SU-DHL-6 (cell line): ENCODE measurements at regions not wholly inside any gene's neighbourhood (a gene's known extent, or its start where the extent isn't known, plus 50 kb on each side); places are given as distances from the start of the nearest gene placed in this dataset.

Experiments
- CTCF ChIP-seq: fragments of 200-600 bp; sonication (generic); IDR thresholded peaks from one replicate; pipeline ENCODE4 v1.5.1; 2017; ENCODE audit warnings: antibody characterized with exemption, mild to moderate bottlenecking, low read length, moderate library complexity; ENCODE audit not compliant: insufficient read depth, poor library complexity, severe bottlenecking
- EZH2phosphoT487 ChIP-seq: fragments of 200-600 bp; sonication (generic), shearing (Covaris generic); conservative IDR thresholded peaks from 2 replicates; pipeline ENCODE4 v1.6.1; 2018; ENCODE audit warnings: mild to moderate bottlenecking, antibody characterized with exemption, low read length, moderate library complexity, mixed read lengths

DNA sequence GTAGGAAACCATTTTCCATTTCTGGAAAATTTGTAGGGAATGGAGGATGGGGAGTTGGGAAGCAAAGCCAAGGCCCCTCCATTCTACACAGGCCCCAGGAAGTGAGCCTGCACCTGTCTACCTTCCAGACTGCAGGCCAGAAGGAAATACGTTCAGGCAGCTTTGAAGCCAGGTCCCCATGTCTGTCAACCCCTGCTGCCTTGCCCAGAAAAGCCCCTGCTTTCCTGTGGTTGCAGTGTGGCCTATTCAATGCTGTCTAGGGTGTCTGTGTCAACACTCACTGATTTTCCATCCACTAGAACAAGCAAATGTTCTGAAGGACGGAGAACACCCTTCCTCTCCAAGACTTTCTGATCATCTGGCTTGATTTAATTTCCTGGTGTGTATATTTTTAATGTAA is 281.9 kb downstream of the TLE3 start:
- TF ChIP-seq CTCF (no peak), EZH2phosphoT487 (no peak)
